Astrocyte (in vitro differentiated cells and primary cell): ENCODE measurements at regions not wholly inside any gene's neighbourhood (a gene's known extent, or its start where the extent isn't known, plus 50 kb on each side); places are given as distances from the start of the nearest gene placed in this dataset.

ENCODE experiments used
- DNase-seq: peaks from one replicate; pipeline ENCODE4 v3.0.0-alpha.2; 2010; ENCODE audit warnings: low read depth
- FAIRE-seq: peaks from 2 replicates; lab custom pipeline; 2011; peaks lifted over from hg19 to GRCh38; lab: Jason Lieb, UNC
- H2AFZ ChIP-seq: 2 replicates; pipeline ENCODE4 v1.6.0; 2012; ENCODE audit warnings: low read depth, low read length, inconsistent platforms
- H3K27ac ChIP-seq: 2 replicates; pipeline ENCODE4 v1.5.1; 2011; ENCODE audit warnings: low read depth, low read length, inconsistent platforms
- H3K27me3 ChIP-seq: 2 replicates; pipeline ENCODE4 v1.6.0; 2011; ENCODE audit warnings: low read length, inconsistent platforms; ENCODE audit not compliant: insufficient read depth
- H3K36me3 ChIP-seq: 2 replicates; pipeline ENCODE4 v1.5.1; 2011; ENCODE audit warnings: low read length, inconsistent platforms; ENCODE audit not compliant: insufficient read depth
- H3K4me1 ChIP-seq: 2 replicates; pipeline ENCODE4 v1.5.1; 2011; ENCODE audit warnings: low read length, inconsistent platforms; ENCODE audit not compliant: insufficient read depth
- H3K4me2 ChIP-seq: 2 replicates; pipeline ENCODE4 v1.6.0; 2012; ENCODE audit warnings: low read length, inconsistent platforms
- H3K4me3 ChIP-seq: 2 replicates; pipeline ENCODE4 v1.5.1; 2011; ENCODE audit warnings: low read depth, mild to moderate bottlenecking, low read length, inconsistent platforms; ENCODE audit not compliant: insufficient read depth
- H3K79me2 ChIP-seq: 2 replicates; pipeline ENCODE4 v1.6.0; 2012; ENCODE audit warnings: mild to moderate bottlenecking, low read length, inconsistent platforms; ENCODE audit not compliant: insufficient read depth
- H3K9ac ChIP-seq: 2 replicates; pipeline ENCODE4 v1.6.0; 2012; ENCODE audit warnings: mild to moderate bottlenecking, low read length, inconsistent platforms
- H3K9me3 ChIP-seq: 2 replicates; pipeline ENCODE4 v1.5.1; 2012; ENCODE audit warnings: low read depth, mild to moderate bottlenecking, low read length, inconsistent platforms; ENCODE audit not compliant: insufficient read depth
- H4K20me1 ChIP-seq: 2 replicates; pipeline ENCODE4 v1.6.0; 2012; ENCODE audit warnings: low read length, inconsistent platforms; ENCODE audit not compliant: insufficient read depth
- H3K27ac Mint-ChIP-seq: one replicate; pipeline ENCODE4 v1.8.0; 2021; ENCODE audit warnings: mild to moderate bottlenecking, mixed read lengths; ENCODE audit not compliant: unreplicated experiment
- H3K27me3 Mint-ChIP-seq: one replicate; pipeline ENCODE4 v1.8.0; 2021; ENCODE audit warnings: low read depth, mixed read lengths; ENCODE audit not compliant: unreplicated experiment
- H3K36me3 Mint-ChIP-seq: one replicate; pipeline ENCODE4 v1.8.0; 2021; ENCODE audit warnings: low read depth, mixed read lengths; ENCODE audit not compliant: unreplicated experiment
- H3K4me1 Mint-ChIP-seq: one replicate; pipeline ENCODE4 v1.8.0; 2021; ENCODE audit warnings: low read depth, mixed read lengths; ENCODE audit not compliant: unreplicated experiment
- H3K4me3 Mint-ChIP-seq: one replicate; pipeline ENCODE4 v1.8.0; 2021; ENCODE audit warnings: mild to moderate bottlenecking, moderate library complexity, mixed read lengths; ENCODE audit not compliant: unreplicated experiment
- H3K9me3 Mint-ChIP-seq: one replicate; pipeline ENCODE4 v1.8.0; 2021; ENCODE audit warnings: mild to moderate bottlenecking, mixed read lengths; ENCODE audit not compliant: unreplicated experiment
- CTCF ChIP-seq: IDR thresholded peaks from 2 replicates; pipeline ENCODE4 v1.5.1; 2011; ENCODE audit warnings: low read depth, mild to moderate bottlenecking, inconsistent platforms, low read length, moderate library complexity; ENCODE audit not compliant: insufficient read depth
- EZH2 ChIP-seq: IDR thresholded peaks from 2 replicates; pipeline ENCODE4 v1.6.1; 2012; ENCODE audit warnings: mild to moderate bottlenecking, low read length, inconsistent platforms; ENCODE audit not compliant: insufficient read depth

- Mint-ChIP-seq H3K4me1 (peaks cover 4% of the 10 kb centered on the region), H3K36me3 (no peaks in the 10 kb centered on the region), H3K27ac (no peak overlapping the region), H3K4me3 (no peak overlapping the region), H3K27me3 (peaks cover 2% of the 10 kb centered on the region), H3K9me3 (no peaks in the 10 kb centered on the region)
- Histone ChIP-seq H3K36me3 (no peaks in the 10 kb centered on the region), H4K20me1 (no peaks in the 10 kb centered on the region), H3K27ac (no peak overlapping the region), H3K4me3 (no peak overlapping the region), H3K4me2 (no peak overlapping the region), H3K9ac (no peak overlapping the region), H3K9me3 (no peaks in the 10 kb centered on the region), H3K79me2 (no peaks in the 10 kb centered on the region), H3K27me3 (no peaks in the 10 kb centered on the region), H2AFZ (no peak overlapping the region), H3K4me1 (no peaks in the 10 kb centered on the region)
- FAIRE-seq (no peak), DNase-seq (no peak)
- no peak for TF ChIP-seq CTCF
- no peak for TF ChIP-seq EZH2
Measured at GRCh38 chr10:111277661-111278060, 200.8 kb downstream of the ADRA2A start.

- Histone ChIP-seq H3K79me2 (no peaks in the 10 kb centered on the region), H3K9me3 (no peaks in the 10 kb centered on the region), H3K27ac (no peak overlapping the region), H3K9ac (no peak overlapping the region), H3K4me1 (no peaks in the 10 kb centered on the region), H3K4me2 (no peak overlapping the region), H3K36me3 (no peaks in the 10 kb centered on the region), H4K20me1 (no peaks in the 10 kb centered on the region), H3K27me3 (no peaks in the 10 kb centered on the region), H2AFZ (no peak overlapping the region), H3K4me3 (no peak overlapping the region)
- H3K36me3 Mint-ChIP-seq: no peaks in the 10 kb centered on the region
- H3K27ac Mint-ChIP-seq: no peak overlapping the region
- FAIRE-seq: no peak
- H3K27me3 Mint-ChIP-seq: peaks cover 2% of the 10 kb centered on the region
- no peaks in the 10 kb centered on the region for H3K9me3 Mint-ChIP-seq
- H3K4me3 Mint-ChIP-seq: no peak overlapping the region
- DNase-seq: no peak
- peaks cover 4% of the 10 kb centered on the region for H3K4me1 Mint-ChIP-seq
- TF ChIP-seq CTCF (no peak), EZH2 (no peak)
Measured at GRCh38 chr10:111278266-111278665, 201.4 kb downstream of the ADRA2A start.

GRCh38 chr10:111281516-111281915, 204.7 kb downstream of the ADRA2A start:
- DNase-seq (no peak), FAIRE-seq (no peak)
- Histone ChIP-seq H4K20me1 (no peaks in the 10 kb centered on the region), H3K9me3 (no peaks in the 10 kb centered on the region), H3K36me3 (no peaks in the 10 kb centered on the region), H3K4me3 (no peak overlapping the region), H3K27me3 (no peaks in the 10 kb centered on the region), H3K27ac (no peak overlapping the region), H3K4me1 (no peaks in the 10 kb centered on the region), H3K4me2 (no peak overlapping the region), H3K79me2 (no peaks in the 10 kb centered on the region), H2AFZ (no peak overlapping the region), H3K9ac (no peak overlapping the region)
- H3K27ac Mint-ChIP-seq: no peak overlapping the region
- H3K4me1 Mint-ChIP-seq: peaks cover 4% of the 10 kb centered on the region
- H3K27me3 Mint-ChIP-seq: peaks cover 5% of the 10 kb centered on the region
- no peak overlapping the region for H3K4me3 Mint-ChIP-seq
- H3K36me3 Mint-ChIP-seq: no peaks in the 10 kb centered on the region
- no peaks in the 10 kb centered on the region for H3K9me3 Mint-ChIP-seq
- no peak for TF ChIP-seq EZH2
- TF ChIP-seq CTCF: peak; percentile 36
